Keratinocyte (primary cell): ENCODE measurements at regions not wholly inside any gene's neighbourhood (a gene's known extent, or its start where the extent isn't known, plus 50 kb on each side); places are given as distances from the start of the nearest gene placed in this dataset.

ENCODE experiments used
- CTCF ChIP-seq, 3 experiments: IDR thresholded peaks in 1 of 3; conservative IDR thresholded peaks in 1 of 3; optimal IDR thresholded peaks in 1 of 3; 2 replicates in 2 of 3; 3 replicates in 1 of 3; pipeline versions ENCODE3 to v1.5.1; 2011; ENCODE audit warnings: low read length in 3 of 3, mild to moderate bottlenecking in 3 of 3, moderate library complexity in 2 of 3, control low read depth in 1 of 3, inconsistent platforms in 1 of 3; ENCODE audit not compliant: insufficient read depth in 2 of 3; ENCODE audit errors: extremely low read depth in 1 of 3
- EZH2 ChIP-seq: IDR thresholded peaks from one replicate; pipeline ENCODE4 v1.6.1; 2012; ENCODE audit warnings: inconsistent platforms, mild to moderate bottlenecking, low read length, moderate library complexity

- no peak for TF ChIP-seq CTCF (optimal IDR thresholded peaks at IDR 0.05 in 1 of 3, IDR thresholded peaks at IDR 0.05 in 1 of 3, conservative IDR thresholded peaks at IDR 0.05 in 1 of 3; ENCODE audit: extremely low read depth in 1 of 3, insufficient read depth in 2 of 3, low read length in 3 of 3)
- no peak for TF ChIP-seq EZH2
Observed at GRCh38 chr11:10936626-10937384, 79.0 kb upstream of the ZBED5 start.
